Mesodermal cell (in vitro differentiated cells): ENCODE measurements at regions not wholly inside any gene's neighbourhood (a gene's known extent, or its start where the extent isn't known, plus 50 kb on each side); places are given as distances from the start of the nearest gene placed in this dataset.

Experiments used
- H3K27ac ChIP-seq: 2 replicates; pipeline ENCODE4 v1.7.0; 2013; ENCODE audit warnings: mild to moderate bottlenecking, low read depth, low read length, moderate library complexity; ENCODE audit not compliant: severe bottlenecking
- H3K36me3 ChIP-seq: 2 replicates; pipeline ENCODE4 v1.7.1; 2013; ENCODE audit warnings: mild to moderate bottlenecking, low read length, moderate library complexity; ENCODE audit not compliant: control insufficient read depth, insufficient read depth
- H3K4me1 ChIP-seq: one replicate; pipeline ENCODE4 v1.7.1; 2013; ENCODE audit warnings: mild to moderate bottlenecking, low read length; ENCODE audit not compliant: insufficient read depth, control insufficient read depth, poor library complexity, severe bottlenecking
- H3K4me3 ChIP-seq: 2 replicates; pipeline ENCODE4 v1.7.0; 2013; ENCODE audit warnings: low read length, control low read depth, mild to moderate bottlenecking; ENCODE audit not compliant: insufficient read depth, poor library complexity, severe bottlenecking; ENCODE audit errors: extremely low read depth
- H3K9me3 ChIP-seq: 2 replicates; pipeline ENCODE4 v1.7.1; 2013; ENCODE audit warnings: mild to moderate bottlenecking, low read length, moderate library complexity; ENCODE audit not compliant: control insufficient read depth
- WGBS, 2 experiments: methylation state at CpG; one replicate each; pipeline ENCODE4 v1.1.5; 2013; ENCODE audit warnings: missing lambda C conversion rate in 2 of 2; ENCODE audit not compliant: insufficient coverage in 2 of 2; 5-methylcytosine and 5-hydroxymethylcytosine counted together

GRCh38 chr5:45038366-45038987 is 229.7 kb downstream of the MRPS30 start:
- 0% methylated on average over 1 of the region's 3 CpGs; no CpG with 5 or more reads in 1 of the 2 experiments for WGBS, 2 experiments
- Histone ChIP-seq H3K4me3 (no peak overlapping the region), H3K4me1 (no peaks in the 10 kb centered on the region)

GRCh38 chr5:45042283-45042682 is 233.5 kb downstream of the MRPS30 start:
- H3K4me1 ChIP-seq, result no peaks in the 10 kb centered on the region
- no peak overlapping the region for H3K4me3 ChIP-seq
- H3K27ac ChIP-seq, result no peak overlapping the region
- no peaks in the 10 kb centered on the region for H3K36me3 ChIP-seq
- H3K9me3 ChIP-seq, result no peaks in the 10 kb centered on the region
- WGBS, 2 experiments, result no CpG with 5 or more reads among the region's 1 CpG

More at GRCh38 chr5:45038366-45038987, 229.7 kb downstream of the MRPS30 start:
- Histone ChIP-seq H3K36me3 (no peaks in the 10 kb centered on the region), H3K27ac (no peak overlapping the region), H3K9me3 (no peaks in the 10 kb centered on the region)

GRCh38 chr5:45057564-45057963 is 248.8 kb downstream of the MRPS30 start:
- Histone ChIP-seq H3K27ac (no peak overlapping the region), H3K4me1 (no peaks in the 10 kb centered on the region), H3K36me3 (no peaks in the 10 kb centered on the region), H3K4me3 (no peak overlapping the region), H3K9me3 (no peaks in the 10 kb centered on the region)
- WGBS, 2 experiments, result no CpG with 5 or more reads among the region's 3 CpGs

- H3K27ac ChIP-seq, result no peak overlapping the region
- WGBS, 2 experiments, result no CpG with 5 or more reads among the region's 2 CpGs
- no peaks in the 10 kb centered on the region for H3K36me3 ChIP-seq
- no peak overlapping the region for H3K4me3 ChIP-seq
- no peaks in the 10 kb centered on the region for H3K4me1 ChIP-seq
- no peaks in the 10 kb centered on the region for H3K9me3 ChIP-seq
Measured at GRCh38 chr5:45060724-45061123, 252.0 kb downstream of the MRPS30 start.

- no peaks in the 10 kb centered on the region for H3K4me1 ChIP-seq
- H3K27ac ChIP-seq, result no peak overlapping the region
- H3K36me3 ChIP-seq, result no peaks in the 10 kb centered on the region
- no peak overlapping the region for H3K4me3 ChIP-seq
- H3K9me3 ChIP-seq, result no peaks in the 10 kb centered on the region
Measured at GRCh38 chr5:45062044-45062443, 253.3 kb downstream of the MRPS30 start.

- WGBS, 2 experiments, result 71 to 80% methylated on average over 1 of the region's 2 CpGs
- Histone ChIP-seq H3K4me3 (no peak overlapping the region), H3K36me3 (no peaks in the 10 kb centered on the region), H3K27ac (no peak overlapping the region), H3K9me3 (no peaks in the 10 kb centered on the region), H3K4me1 (no peaks in the 10 kb centered on the region)
Measured at GRCh38 chr5:45081082-45081481, 272.3 kb downstream of the MRPS30 start.

GRCh38 chr5:45089870-45090269 is 281.1 kb downstream of the MRPS30 start:
- H3K36me3 ChIP-seq, result no peaks in the 10 kb centered on the region
- 100% methylated on average over 1 of the region's 1 CpG for WGBS, 2 experiments

GRCh38 chr5:45093377-45093776 is 284.6 kb downstream of the MRPS30 start:
- H3K27ac ChIP-seq, result no peak overlapping the region
- no CpG with 5 or more reads among the region's 1 CpG for WGBS, 2 experiments
- no peak overlapping the region for H3K4me3 ChIP-seq

More at GRCh38 chr5:45089870-45090269, 281.1 kb downstream of the MRPS30 start:
- Histone ChIP-seq H3K4me3 (no peak overlapping the region), H3K4me1 (peaks cover 2% of the 10 kb centered on the region), H3K9me3 (no peaks in the 10 kb centered on the region), H3K27ac (no peak overlapping the region)

GRCh38 chr5:45094876-45095440 is 286.2 kb downstream of the MRPS30 start:
- peaks cover 4% of the 10 kb centered on the region for H3K4me1 ChIP-seq
- no peaks in the 10 kb centered on the region for H3K36me3 ChIP-seq
- no peak overlapping the region for H3K4me3 ChIP-seq
- no peak overlapping the region for H3K27ac ChIP-seq
- 83 to 100% methylated on average over 1 of the region's 4 CpGs for WGBS, 2 experiments
- H3K9me3 ChIP-seq, result no peaks in the 10 kb centered on the region

More at GRCh38 chr5:45093377-45093776, 284.6 kb downstream of the MRPS30 start:
- H3K36me3 ChIP-seq, result no peaks in the 10 kb centered on the region
- H3K9me3 ChIP-seq, result no peaks in the 10 kb centered on the region
- peaks cover 4% of the 10 kb centered on the region for H3K4me1 ChIP-seq

- H3K36me3 ChIP-seq, result no peaks in the 10 kb centered on the region
- peaks cover 4% of the 10 kb centered on the region for H3K4me1 ChIP-seq
- 100% methylated on average over 2 of the region's 3 CpGs for WGBS, 2 experiments
- no peak overlapping the region for H3K27ac ChIP-seq
- H3K9me3 ChIP-seq, result no peaks in the 10 kb centered on the region
- H3K4me3 ChIP-seq, result no peak overlapping the region
Measured at GRCh38 chr5:45098483-45098882, 289.7 kb downstream of the MRPS30 start.

GRCh38 chr5:45101146-45101545 is 292.4 kb downstream of the MRPS30 start:
- WGBS, 2 experiments, result 88 to 95% methylated on average over 3 to 4 of the region's 4 CpGs
- H3K36me3 ChIP-seq, result no peaks in the 10 kb centered on the region
- no peak overlapping the region for H3K27ac ChIP-seq
- no peak overlapping the region for H3K4me3 ChIP-seq
- no peaks in the 10 kb centered on the region for H3K4me1 ChIP-seq
- no peaks in the 10 kb centered on the region for H3K9me3 ChIP-seq
